ENCODE measurements at regions not wholly inside any gene's neighbourhood (a gene's known extent, or its start where the extent isn't known, plus 50 kb on each side); places are given as distances from the start of the nearest gene placed in this dataset.

GRCh38 chr2:180110469-180110868 lies 103.4 kb upstream of the CWC22 start:
- Histone ChIP-seq H4K5ac (ENCODE audit: insufficient read length, low read depth, low read length) (no peak overlapping the region), H3K4me1 (ENCODE audit: insufficient read depth, low read length) (no peaks in the 10 kb centered on the region), H4K91ac (ENCODE audit: insufficient read length, low read depth, low read length) (no peak overlapping the region), H2BK15ac (ENCODE audit: low read depth, low read length) (no peak overlapping the region), H3K56ac (ENCODE audit: insufficient read length, low read depth, low read length) (no peak overlapping the region), H4K20me1 (ENCODE audit: control insufficient read depth, insufficient read depth, insufficient read length) (no peaks in the 10 kb centered on the region), H3T11ph (ENCODE audit: low read length) (no peak overlapping the region), H3K27ac (ENCODE audit: insufficient read length, low read depth, low read length) (no peak overlapping the region), H3K4ac (ENCODE audit: low read depth, low read length) (no peak overlapping the region), H3K79me2 (ENCODE audit: insufficient read depth, low read length) (no peaks in the 10 kb centered on the region), H3K23me2 (ENCODE audit: insufficient read length, low read depth, low read length, poor library complexity, severe bottlenecking) (no peaks in the 10 kb centered on the region), H3K9ac (ENCODE audit: extremely low read depth, insufficient read length, low read length) (no peak overlapping the region), H2BK12ac (ENCODE audit: insufficient read length, low read depth, low read length) (no peak overlapping the region), H2AFZ (ENCODE audit: low read length) (no peak overlapping the region), H2BK5ac (ENCODE audit: insufficient read length, low read length) (no peak overlapping the region), H2BK20ac (ENCODE audit: low read depth, low read length, poor library complexity, severe bottlenecking) (no peak overlapping the region), H3K79me1 (ENCODE audit: insufficient read depth, low read depth, low read length, poor library complexity, severe bottlenecking) (no peaks in the 10 kb centered on the region), H4K8ac (replicated peaks; ENCODE audit: insufficient read length, low read depth, low read length) (no peak overlapping the region), H3K27me3 (ENCODE audit: insufficient read depth, low read length) (no peaks in the 10 kb centered on the region), H3K23ac (ENCODE audit: insufficient read length, low read depth, low read length) (peak overlapping the region; percentile 93), H3K14ac (ENCODE audit: insufficient read depth, low read length) (no peak overlapping the region), H3K4me2 (ENCODE audit: insufficient read depth, insufficient read length, low read length) (no peak overlapping the region), H2AK5ac (ENCODE audit: insufficient read length, low read length) (no peak overlapping the region), H3K18ac (ENCODE audit: insufficient read length, low read depth, low read length) (no peak overlapping the region), H3K9me3 (ENCODE audit: control insufficient read depth, low read depth, low read length) (no peaks in the 10 kb centered on the region), H2BK120ac (ENCODE audit: low read depth, low read length, poor library complexity, severe bottlenecking) (no peak overlapping the region)
- no CpG with 5 or more reads among the region's 6 CpGs for WGBS (ENCODE audit: extremely low coverage, insufficient read length, low lambda C conversion rate)
- TF ChIP-seq, protein P1, sequence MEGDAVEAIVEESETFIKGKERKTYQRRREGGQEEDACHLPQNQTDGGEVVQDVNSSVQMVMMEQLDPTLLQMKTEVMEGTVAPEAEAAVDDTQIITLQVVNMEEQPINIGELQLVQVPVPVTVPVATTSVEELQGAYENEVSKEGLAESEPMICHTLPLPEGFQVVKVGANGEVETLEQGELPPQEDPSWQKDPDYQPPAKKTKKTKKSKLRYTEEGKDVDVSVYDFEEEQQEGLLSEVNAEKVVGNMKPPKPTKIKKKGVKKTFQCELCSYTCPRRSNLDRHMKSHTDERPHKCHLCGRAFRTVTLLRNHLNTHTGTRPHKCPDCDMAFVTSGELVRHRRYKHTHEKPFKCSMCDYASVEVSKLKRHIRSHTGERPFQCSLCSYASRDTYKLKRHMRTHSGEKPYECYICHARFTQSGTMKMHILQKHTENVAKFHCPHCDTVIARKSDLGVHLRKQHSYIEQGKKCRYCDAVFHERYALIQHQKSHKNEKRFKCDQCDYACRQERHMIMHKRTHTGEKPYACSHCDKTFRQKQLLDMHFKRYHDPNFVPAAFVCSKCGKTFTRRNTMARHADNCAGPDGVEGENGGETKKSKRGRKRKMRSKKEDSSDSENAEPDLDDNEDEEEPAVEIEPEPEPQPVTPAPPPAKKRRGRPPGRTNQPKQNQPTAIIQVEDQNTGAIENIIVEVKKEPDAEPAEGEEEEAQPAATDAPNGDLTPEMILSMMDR (conservative IDR thresholded peaks at IDR 0.05): no peak
- H3K36me3 Mint-ChIP-seq (ENCODE audit: insufficient read depth in 1 of 3, low read depth in 3 of 3): peaks cover 0 to 4% (median 0%) of the 10 kb centered on the region in 3 experiments; a peak in 1 of 7 replicates
- no peak overlapping the region for H3K27ac Mint-ChIP-seq
- H3K4me3 Mint-ChIP-seq: no peak overlapping the region
- no peaks in the 10 kb centered on the region for H3K27me3 Mint-ChIP-seq (ENCODE audit: low read depth)
- no peaks in the 10 kb centered on the region for H3K9me3 Mint-ChIP-seq
- peaks cover 0 to under 1% of the 10 kb centered on the region in 2 experiments; a peak in 1 of 4 replicates for H3K4me1 Mint-ChIP-seq
- DNase-seq: no peak

Data from H9 (cell line).